ENCODE measurements at regions not wholly inside any gene's neighbourhood (a gene's known extent, or its start where the extent isn't known, plus 50 kb on each side); places are given as distances from the start of the nearest gene placed in this dataset.

DNA sequence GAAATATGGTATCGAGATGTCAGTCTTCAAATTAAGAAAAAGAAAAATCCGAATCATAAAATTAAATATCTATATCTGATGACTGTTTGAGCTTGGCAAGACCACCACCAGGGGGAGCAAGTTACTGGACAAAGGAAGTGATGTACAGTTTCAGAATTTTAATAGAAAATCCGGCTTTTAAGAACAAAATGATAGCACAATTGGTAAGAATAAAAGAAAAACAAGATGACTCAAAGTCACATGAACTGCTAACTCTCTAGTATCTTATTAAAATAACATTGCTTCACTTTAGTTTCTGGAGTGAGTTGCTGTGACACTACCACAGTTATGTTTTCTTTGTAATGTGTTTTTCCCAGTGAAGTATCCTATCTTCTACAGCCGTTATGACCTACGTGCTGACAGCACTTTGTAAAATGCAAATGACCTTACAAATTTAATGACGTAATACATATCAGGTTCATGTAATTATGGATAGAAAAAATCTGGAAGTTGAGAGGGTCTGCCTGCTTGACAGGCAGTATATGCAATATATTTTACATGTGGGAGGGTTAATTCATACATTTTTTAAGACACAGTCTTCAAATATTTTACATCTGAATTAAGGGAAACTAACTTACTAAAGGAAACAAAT lies 405.3 kb upstream of the HS3ST5 start:
- no peak for TF ChIP-seq SIN3A (IDR thresholded peaks at IDR 0.05; ENCODE audit: borderline replicate concordance, insufficient read depth, low read depth, low read length)
- TF ChIP-seq, protein P1, sequence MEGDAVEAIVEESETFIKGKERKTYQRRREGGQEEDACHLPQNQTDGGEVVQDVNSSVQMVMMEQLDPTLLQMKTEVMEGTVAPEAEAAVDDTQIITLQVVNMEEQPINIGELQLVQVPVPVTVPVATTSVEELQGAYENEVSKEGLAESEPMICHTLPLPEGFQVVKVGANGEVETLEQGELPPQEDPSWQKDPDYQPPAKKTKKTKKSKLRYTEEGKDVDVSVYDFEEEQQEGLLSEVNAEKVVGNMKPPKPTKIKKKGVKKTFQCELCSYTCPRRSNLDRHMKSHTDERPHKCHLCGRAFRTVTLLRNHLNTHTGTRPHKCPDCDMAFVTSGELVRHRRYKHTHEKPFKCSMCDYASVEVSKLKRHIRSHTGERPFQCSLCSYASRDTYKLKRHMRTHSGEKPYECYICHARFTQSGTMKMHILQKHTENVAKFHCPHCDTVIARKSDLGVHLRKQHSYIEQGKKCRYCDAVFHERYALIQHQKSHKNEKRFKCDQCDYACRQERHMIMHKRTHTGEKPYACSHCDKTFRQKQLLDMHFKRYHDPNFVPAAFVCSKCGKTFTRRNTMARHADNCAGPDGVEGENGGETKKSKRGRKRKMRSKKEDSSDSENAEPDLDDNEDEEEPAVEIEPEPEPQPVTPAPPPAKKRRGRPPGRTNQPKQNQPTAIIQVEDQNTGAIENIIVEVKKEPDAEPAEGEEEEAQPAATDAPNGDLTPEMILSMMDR (IDR thresholded peaks at IDR 0.05) = peak; percentile 79; the same call in 1 of the 2 replicates
